ENCODE measurements at regions not wholly inside any gene's neighbourhood (a gene's known extent, or its start where the extent isn't known, plus 50 kb on each side); places are given as distances from the start of the nearest gene placed in this dataset.
"Not testable (repeated sequence)": the region's sequence is repeated elsewhere in the genome, so short reads cannot be mapped to it uniquely, and the experiment has no call there.

GRCh38 chr5:51159606-51160005 is 223.6 kb upstream of the ISL1 start:
- Histone ChIP-seq H3K36me3 (ENCODE audit: control insufficient read depth, insufficient read depth, low read length) (no peaks in the 10 kb centered on the region), H3K9me3 (replicated peaks; ENCODE audit: control insufficient read depth, low read depth, low read length) (peaks cover 9% of the 10 kb centered on the region), H3K4me3 (ENCODE audit: low read length) (no peak overlapping the region), H3K27me3 (ENCODE audit: control insufficient read depth, insufficient read depth, low read length) (no peaks in the 10 kb centered on the region), H3K27ac (ENCODE audit: low read length) (no peak overlapping the region), H3K4me1 (ENCODE audit: control insufficient read depth, insufficient read depth, low read length) (no peaks in the 10 kb centered on the region)
- WGBS (ENCODE audit: insufficient coverage) = 65% methylated on average over 2 of the region's 2 CpGs
- DNase-seq = no peak

- H3K36me3 ChIP-seq (ENCODE audit: control insufficient read depth, insufficient read depth, low read length) = no peaks in the 10 kb centered on the region
- H3K9me3 ChIP-seq (replicated peaks; ENCODE audit: control insufficient read depth, low read depth, low read length) = peaks cover 9% of the 10 kb centered on the region
- H3K4me1 ChIP-seq (ENCODE audit: control insufficient read depth, insufficient read depth, low read length) = no peaks in the 10 kb centered on the region
- H3K27ac ChIP-seq (ENCODE audit: low read length) = no peak overlapping the region
- H3K4me3 ChIP-seq (ENCODE audit: low read length) = no peak overlapping the region
- no peak for DNase-seq
- H3K27me3 ChIP-seq (ENCODE audit: control insufficient read depth, insufficient read depth, low read length) = no peaks in the 10 kb centered on the region
These were observed 221.0 kb upstream of the ISL1 start for GRCh38 chr5:51162245-51162644.

GRCh38 chr5:51165621-51166020 is 217.6 kb upstream of the ISL1 start:
- not testable (repeated sequence) for H3K4me1 ChIP-seq (ENCODE audit: control insufficient read depth, insufficient read depth, low read length); DNase-seq; H3K4me3 ChIP-seq (ENCODE audit: low read length); H3K9me3 ChIP-seq (replicated peaks; ENCODE audit: control insufficient read depth, low read depth, low read length); H3K36me3 ChIP-seq (ENCODE audit: control insufficient read depth, insufficient read depth, low read length); H3K27ac ChIP-seq (ENCODE audit: low read length); H3K27me3 ChIP-seq (ENCODE audit: control insufficient read depth, insufficient read depth, low read length)
- WGBS (ENCODE audit: insufficient coverage) = no CpG with 5 or more reads among the region's 12 CpGs

- no peak overlapping the region for H3K4me3 ChIP-seq (ENCODE audit: low read length)
- no peaks in the 10 kb centered on the region for H3K4me1 ChIP-seq (ENCODE audit: control insufficient read depth, insufficient read depth, low read length)
- no peaks in the 10 kb centered on the region for H3K27me3 ChIP-seq (ENCODE audit: control insufficient read depth, insufficient read depth, low read length)
- H3K27ac ChIP-seq (ENCODE audit: low read length) = no peak overlapping the region
- WGBS (ENCODE audit: insufficient coverage) = 27% methylated on average over 3 of the region's 7 CpGs
- no peak for DNase-seq
- H3K9me3 ChIP-seq (replicated peaks; ENCODE audit: control insufficient read depth, low read depth, low read length) = no peaks in the 10 kb centered on the region
- H3K36me3 ChIP-seq (ENCODE audit: control insufficient read depth, insufficient read depth, low read length) = no peaks in the 10 kb centered on the region
These were observed 210.2 kb upstream of the ISL1 start for GRCh38 chr5:51172903-51173626.

GRCh38 chr5:51181208-51181894 is 201.9 kb upstream of the ISL1 start:
- no CpG with 5 or more reads among the region's 3 CpGs for WGBS (ENCODE audit: insufficient coverage)
- Histone ChIP-seq H3K36me3 (ENCODE audit: control insufficient read depth, insufficient read depth, low read length) (no peaks in the 10 kb centered on the region), H3K4me3 (ENCODE audit: low read length) (no peak overlapping the region), H3K9me3 (replicated peaks; ENCODE audit: control insufficient read depth, low read depth, low read length) (no peaks in the 10 kb centered on the region), H3K4me1 (ENCODE audit: control insufficient read depth, insufficient read depth, low read length) (no peaks in the 10 kb centered on the region), H3K27ac (ENCODE audit: low read length) (no peak overlapping the region), H3K27me3 (ENCODE audit: control insufficient read depth, insufficient read depth, low read length) (no peaks in the 10 kb centered on the region)
- DNase-seq = peak; percentile 2

- no peaks in the 10 kb centered on the region for H3K27me3 ChIP-seq (ENCODE audit: control insufficient read depth, insufficient read depth, low read length)
- H3K4me1 ChIP-seq (ENCODE audit: control insufficient read depth, insufficient read depth, low read length) = no peaks in the 10 kb centered on the region
- H3K36me3 ChIP-seq (ENCODE audit: control insufficient read depth, insufficient read depth, low read length) = no peaks in the 10 kb centered on the region
- DNase-seq = peak; percentile 12
- H3K4me3 ChIP-seq (ENCODE audit: low read length) = no peak overlapping the region
- no peak overlapping the region for H3K27ac ChIP-seq (ENCODE audit: low read length)
- no peaks in the 10 kb centered on the region for H3K9me3 ChIP-seq (replicated peaks; ENCODE audit: control insufficient read depth, low read depth, low read length)
- 23% methylated on average over 2 of the region's 4 CpGs for WGBS (ENCODE audit: insufficient coverage)
These were observed 197.4 kb upstream of the ISL1 start for GRCh38 chr5:51185850-51186329.

- H3K9me3 ChIP-seq (replicated peaks; ENCODE audit: control insufficient read depth, low read depth, low read length) = no peaks in the 10 kb centered on the region
- no peaks in the 10 kb centered on the region for H3K27me3 ChIP-seq (ENCODE audit: control insufficient read depth, insufficient read depth, low read length)
- no peak for DNase-seq
- H3K4me1 ChIP-seq (ENCODE audit: control insufficient read depth, insufficient read depth, low read length) = no peaks in the 10 kb centered on the region
- no peak overlapping the region for H3K27ac ChIP-seq (ENCODE audit: low read length)
- WGBS (ENCODE audit: insufficient coverage) = 76% methylated on average over 2 of the region's 6 CpGs
- H3K36me3 ChIP-seq (ENCODE audit: control insufficient read depth, insufficient read depth, low read length) = no peaks in the 10 kb centered on the region
- H3K4me3 ChIP-seq (ENCODE audit: low read length) = no peak overlapping the region
These were observed 195.2 kb upstream of the ISL1 start for GRCh38 chr5:51188001-51188591.

GRCh38 chr5:51194671-51195070 is 188.6 kb upstream of the ISL1 start:
- H3K4me3 ChIP-seq (ENCODE audit: low read length) = no peak overlapping the region
- DNase-seq = no peak
- no CpG with 5 or more reads among the region's 2 CpGs for WGBS (ENCODE audit: insufficient coverage)
- no peaks in the 10 kb centered on the region for H3K36me3 ChIP-seq (ENCODE audit: control insufficient read depth, insufficient read depth, low read length)
- no peaks in the 10 kb centered on the region for H3K4me1 ChIP-seq (ENCODE audit: control insufficient read depth, insufficient read depth, low read length)
- no peaks in the 10 kb centered on the region for H3K27me3 ChIP-seq (ENCODE audit: control insufficient read depth, insufficient read depth, low read length)
- no peaks in the 10 kb centered on the region for H3K9me3 ChIP-seq (replicated peaks; ENCODE audit: control insufficient read depth, low read depth, low read length)
- H3K27ac ChIP-seq (ENCODE audit: low read length) = no peak overlapping the region

GRCh38 chr5:51201024-51201423 is 182.2 kb upstream of the ISL1 start:
- Histone ChIP-seq H3K9me3 (replicated peaks; ENCODE audit: control insufficient read depth, low read depth, low read length) (no peaks in the 10 kb centered on the region), H3K4me1 (ENCODE audit: control insufficient read depth, insufficient read depth, low read length) (no peaks in the 10 kb centered on the region), H3K27me3 (ENCODE audit: control insufficient read depth, insufficient read depth, low read length) (no peaks in the 10 kb centered on the region), H3K27ac (ENCODE audit: low read length) (no peak overlapping the region), H3K4me3 (ENCODE audit: low read length) (no peak overlapping the region), H3K36me3 (ENCODE audit: control insufficient read depth, insufficient read depth, low read length) (no peaks in the 10 kb centered on the region)
- no CpG with 5 or more reads among the region's 6 CpGs for WGBS (ENCODE audit: insufficient coverage)
- no peak for DNase-seq

- H3K27ac ChIP-seq (ENCODE audit: low read length) = no peak overlapping the region
- H3K36me3 ChIP-seq (ENCODE audit: control insufficient read depth, insufficient read depth, low read length) = no peaks in the 10 kb centered on the region
- WGBS (ENCODE audit: insufficient coverage) = no CpG with 5 or more reads among the region's 1 CpG
- no peaks in the 10 kb centered on the region for H3K9me3 ChIP-seq (replicated peaks; ENCODE audit: control insufficient read depth, low read depth, low read length)
- no peaks in the 10 kb centered on the region for H3K27me3 ChIP-seq (ENCODE audit: control insufficient read depth, insufficient read depth, low read length)
- no peak for DNase-seq
- H3K4me1 ChIP-seq (ENCODE audit: control insufficient read depth, insufficient read depth, low read length) = no peaks in the 10 kb centered on the region
- H3K4me3 ChIP-seq (ENCODE audit: low read length) = no peak overlapping the region
These were observed 181.5 kb upstream of the ISL1 start for GRCh38 chr5:51201708-51202107.

Measured in muscle of leg (tissue), 3 donors.